D721Med (cell line): ENCODE measurements at regions not wholly inside any gene's neighbourhood (a gene's known extent, or its start where the extent isn't known, plus 50 kb on each side); places are given as distances from the start of the nearest gene placed in this dataset.

Experiments
- DNase-seq: peaks from one replicate; pipeline ENCODE4 v3.0.0; 2011; ENCODE audit warnings: low spot score; ENCODE audit not compliant: insufficient read length
- FAIRE-seq: peaks from 2 replicates; lab custom pipeline; 2011; peaks lifted over from hg19 to GRCh38; lab: Jason Lieb, UNC
- CTCF ChIP-seq: IDR thresholded peaks from 2 replicates; pipeline ENCODE4 v1.5.1; 2012; ENCODE audit warnings: mild to moderate bottlenecking, control low read depth; ENCODE audit not compliant: insufficient read depth; ENCODE audit errors: missing control alignments

- no peak for TF ChIP-seq CTCF
- no peak for FAIRE-seq
- no peak for DNase-seq
Observed at GRCh38 chr10:129096065-129096984, 370.7 kb upstream of the MGMT start.

- DNase-seq (no peak), FAIRE-seq (no peak)
- no peak for TF ChIP-seq CTCF
Observed at GRCh38 chr10:129097776-129098330, 369.2 kb upstream of the MGMT start.

- DNase-seq, result no peak
- FAIRE-seq, result no peak
- no peak for TF ChIP-seq CTCF
Observed at GRCh38 chr10:129098517-129098916, 368.5 kb upstream of the MGMT start.

GRCh38 chr10:129099486-129099885 lies 367.6 kb upstream of the MGMT start:
- FAIRE-seq (no peak), DNase-seq (no peak)
- no peak for TF ChIP-seq CTCF

- DNase-seq (no peak), FAIRE-seq (no peak)
- TF ChIP-seq CTCF, result no peak
Observed at GRCh38 chr10:129099992-129100391, 367.0 kb upstream of the MGMT start.

GRCh38 chr10:129101232-129101980 lies 365.6 kb upstream of the MGMT start:
- FAIRE-seq (no peak), DNase-seq (no peak)
- no peak for TF ChIP-seq CTCF
